GM18499 (cell line): ENCODE measurements at regions not wholly inside any gene's neighbourhood (a gene's known extent, or its start where the extent isn't known, plus 50 kb on each side); places are given as distances from the start of the nearest gene placed in this dataset.

Experiments used
- ATAC-seq: cut with Tn5 transposase; IDR thresholded peaks from one replicate; pipeline ENCODE4 v1.9.1; 2021; ENCODE audit warnings: moderate number of reproducible peaks; ENCODE audit not compliant: insufficient read depth, unreplicated experiment

DNA sequence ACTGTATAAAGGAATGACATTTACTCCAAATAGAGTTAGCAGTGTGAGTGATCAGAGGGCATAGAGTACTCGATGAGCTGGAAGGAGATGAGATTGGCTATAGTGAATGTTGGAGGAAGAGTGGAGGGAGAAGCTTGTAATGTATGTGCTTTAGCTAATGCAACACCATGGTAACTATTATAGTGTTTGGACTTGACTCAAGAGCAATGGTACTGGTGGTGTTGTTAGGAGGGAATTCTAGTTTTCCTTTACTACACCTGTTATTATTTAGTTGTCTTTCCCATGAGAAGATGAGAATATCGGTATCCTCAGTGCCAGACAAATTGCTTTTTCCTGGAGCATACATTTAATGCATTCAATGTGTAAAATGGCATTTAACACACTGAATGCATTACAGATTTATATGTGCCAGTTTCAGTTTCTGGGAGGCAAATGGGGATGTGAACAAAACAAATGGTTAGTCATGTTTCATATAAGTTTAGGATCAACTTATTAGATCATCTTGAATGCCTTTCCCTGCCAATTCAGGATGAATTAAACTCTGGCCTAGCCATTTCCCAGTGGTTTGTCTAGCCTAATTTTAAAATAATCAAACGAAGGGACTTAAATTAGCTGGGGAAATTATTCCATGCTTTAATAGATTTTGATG is 291.1 kb upstream of the ADAMTS5 start:
- ATAC-seq = no peak

DNA sequence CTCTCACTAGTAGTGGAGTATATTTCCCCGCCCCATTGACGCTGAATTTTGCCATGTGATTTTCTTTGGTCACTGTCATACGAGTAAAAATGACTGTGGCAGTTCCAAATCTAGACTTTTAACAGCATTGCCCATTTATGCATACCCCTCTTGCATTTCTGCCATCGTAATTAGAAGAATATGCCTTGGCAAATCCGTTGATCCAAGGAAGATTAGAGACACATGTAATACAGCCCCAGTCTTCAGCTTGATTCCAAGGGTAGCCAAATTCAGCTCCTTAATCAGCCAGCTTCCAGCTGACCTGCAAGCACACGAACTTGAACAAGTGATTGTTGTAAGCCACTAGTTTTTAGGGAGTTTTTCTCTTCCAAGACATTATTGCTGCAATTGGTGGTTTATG is 290.3 kb upstream of the ADAMTS5 start:
- no peak for ATAC-seq

DNA sequence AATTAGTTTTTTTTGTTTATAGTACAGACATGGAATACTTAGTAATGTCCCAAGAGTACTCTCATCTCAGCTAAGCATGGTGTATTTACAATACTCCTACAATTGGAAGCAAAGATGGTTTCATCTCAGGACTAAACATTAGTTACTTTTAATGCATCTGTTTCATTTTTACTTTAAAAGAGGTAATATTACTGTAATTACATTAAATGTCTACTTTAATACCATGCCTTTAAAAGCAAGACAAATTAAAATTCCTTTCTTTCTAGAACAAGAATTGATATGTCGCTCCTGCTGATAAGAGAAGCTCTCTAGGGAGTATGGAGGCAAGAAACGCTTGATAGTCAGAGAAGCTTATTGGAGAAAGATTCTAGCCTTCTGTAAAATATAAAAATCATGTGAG is 284.9 kb upstream of the ADAMTS5 start:
- no peak for ATAC-seq

DNA sequence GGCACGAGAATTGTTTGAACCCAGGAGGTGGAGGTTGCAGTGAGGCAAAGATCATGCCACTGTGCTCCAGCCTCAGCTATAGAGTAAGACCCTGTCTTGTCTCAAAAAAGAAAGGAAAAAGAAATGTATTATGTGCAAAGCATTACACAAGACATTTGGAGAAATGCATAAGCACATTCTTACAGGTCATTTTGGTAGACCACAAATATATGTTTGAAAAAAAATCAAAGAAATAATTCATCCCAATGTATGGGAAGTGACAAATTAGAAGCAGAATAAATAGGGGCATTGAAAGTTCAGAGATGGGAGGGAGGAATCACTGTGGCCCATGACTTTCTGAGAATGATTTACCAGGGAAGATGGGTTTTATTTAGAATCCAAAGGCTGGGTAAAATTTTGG is 283.5 kb upstream of the ADAMTS5 start:
- ATAC-seq = no peak

DNA sequence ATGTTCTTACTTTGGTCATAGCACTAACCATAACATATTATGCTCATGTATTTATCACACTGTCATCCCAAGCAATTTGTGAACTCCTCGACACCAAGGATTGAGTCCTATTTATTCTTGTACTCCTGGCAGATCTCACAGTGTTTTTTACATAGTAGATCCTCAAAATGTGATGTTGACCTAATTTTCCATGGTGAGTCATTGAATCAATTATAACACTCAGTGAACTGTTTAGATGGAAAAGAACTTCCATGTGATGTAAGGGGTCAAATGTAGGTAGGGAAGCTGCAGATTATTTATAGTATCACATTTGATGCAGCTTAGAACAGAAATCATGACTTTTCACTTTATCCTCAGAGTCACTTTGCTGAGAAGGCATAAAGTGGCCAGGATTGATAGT is 281.9 kb upstream of the ADAMTS5 start:
- ATAC-seq = no peak

DNA sequence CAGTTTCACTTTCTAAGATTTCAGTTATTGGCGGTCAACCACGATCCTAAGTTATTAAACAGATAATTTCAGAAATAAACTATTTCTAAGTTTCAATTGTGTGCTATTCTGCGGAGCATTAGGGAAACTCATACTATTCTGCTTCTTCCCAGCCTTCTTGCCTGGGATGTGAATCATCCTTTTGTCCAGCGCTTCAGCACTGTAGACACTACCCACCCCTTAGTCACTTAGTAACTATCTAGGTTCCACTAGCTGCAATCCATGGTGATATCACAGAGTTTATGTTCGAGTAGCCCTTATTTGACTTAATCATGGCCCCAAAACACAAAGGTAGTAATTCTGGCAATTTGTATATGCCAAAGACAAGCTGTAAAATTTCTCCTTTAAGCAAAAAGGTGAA is 279.9 kb upstream of the ADAMTS5 start:
- ATAC-seq = no peak

DNA sequence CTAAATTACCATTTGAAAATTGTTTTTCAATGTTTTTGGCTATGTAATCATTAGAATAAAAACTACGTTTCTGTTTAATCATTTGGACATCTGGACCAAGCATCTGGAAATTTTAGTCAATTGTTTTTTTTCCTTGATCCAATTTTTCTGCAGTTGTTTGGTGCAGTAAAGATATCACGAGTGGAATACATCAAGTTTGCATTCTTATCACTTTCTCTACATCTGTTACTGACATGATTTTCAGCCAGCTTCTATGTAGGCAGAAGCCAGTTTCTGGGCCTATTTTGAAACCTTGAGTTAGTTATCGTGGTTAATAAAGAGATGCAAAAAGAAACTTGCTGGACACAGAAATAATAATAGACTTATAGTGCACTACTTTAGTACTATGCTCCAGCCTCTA is 277.9 kb upstream of the ADAMTS5 start:
- ATAC-seq = no peak

DNA sequence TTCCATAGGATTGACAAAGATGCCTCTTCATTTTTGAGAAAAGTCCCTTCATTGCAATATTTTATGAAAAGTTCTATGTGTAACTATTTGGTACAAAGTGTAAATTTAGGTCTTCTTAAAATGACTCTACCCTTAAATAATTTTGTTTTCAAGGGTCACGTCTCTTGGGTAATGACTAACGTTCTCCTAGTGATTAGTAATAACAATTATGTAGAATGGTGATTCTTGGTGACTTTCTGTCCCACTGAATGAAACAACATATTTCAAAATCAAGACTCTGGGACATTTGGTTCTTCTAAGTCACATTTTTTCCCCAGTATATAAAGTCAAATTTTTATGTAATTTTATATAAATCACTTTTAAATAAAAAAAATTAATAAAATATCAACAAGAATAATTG is 277.5 kb upstream of the ADAMTS5 start:
- no peak for ATAC-seq

DNA sequence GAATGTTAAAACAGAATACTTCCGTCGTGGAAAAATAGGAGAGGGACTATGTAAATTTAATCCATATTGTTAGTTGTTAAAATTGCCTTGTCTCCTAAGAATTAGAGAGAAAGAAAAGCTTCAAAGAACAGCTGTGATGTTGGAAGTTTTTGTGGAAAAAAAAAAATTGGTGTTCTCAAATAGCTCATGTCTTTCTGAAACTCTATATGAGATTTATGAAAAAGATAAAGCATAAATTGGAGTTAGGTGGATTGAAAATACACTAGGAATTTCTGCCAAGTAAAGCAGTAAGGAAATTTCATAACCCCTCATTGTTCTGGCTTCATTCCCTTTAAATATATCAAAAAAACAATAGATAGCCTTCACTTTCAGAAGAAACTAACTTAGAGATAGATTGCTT is 274.0 kb upstream of the ADAMTS5 start:
- ATAC-seq = no peak

DNA sequence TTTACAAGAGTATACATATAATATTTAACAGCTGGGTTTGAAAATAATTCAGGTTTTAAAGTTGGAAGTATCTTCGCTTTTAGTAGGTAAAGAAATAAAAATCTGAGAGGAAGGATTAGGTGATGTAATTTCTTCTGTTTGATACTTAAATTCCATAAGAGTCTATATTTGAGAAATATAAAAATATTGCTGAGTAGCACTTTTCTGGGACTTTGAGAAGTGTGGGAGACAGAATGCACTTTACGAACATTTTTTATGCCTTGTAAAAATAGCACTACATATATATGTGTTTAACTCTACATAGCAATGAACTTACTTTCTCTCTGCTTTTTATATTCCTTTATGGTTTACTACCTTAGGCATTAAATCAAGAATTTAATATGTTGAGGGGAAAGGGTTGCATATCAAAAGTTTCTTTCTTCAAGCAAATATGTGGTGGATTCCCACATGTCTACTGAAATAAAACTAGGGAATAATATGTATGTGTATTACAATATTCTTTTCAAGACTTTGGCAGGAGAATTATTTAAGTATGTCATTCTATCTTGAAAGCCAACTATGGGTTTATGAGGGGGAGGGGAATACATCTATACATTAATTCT is 266.7 kb upstream of the ADAMTS5 start:
- no peak for ATAC-seq

DNA sequence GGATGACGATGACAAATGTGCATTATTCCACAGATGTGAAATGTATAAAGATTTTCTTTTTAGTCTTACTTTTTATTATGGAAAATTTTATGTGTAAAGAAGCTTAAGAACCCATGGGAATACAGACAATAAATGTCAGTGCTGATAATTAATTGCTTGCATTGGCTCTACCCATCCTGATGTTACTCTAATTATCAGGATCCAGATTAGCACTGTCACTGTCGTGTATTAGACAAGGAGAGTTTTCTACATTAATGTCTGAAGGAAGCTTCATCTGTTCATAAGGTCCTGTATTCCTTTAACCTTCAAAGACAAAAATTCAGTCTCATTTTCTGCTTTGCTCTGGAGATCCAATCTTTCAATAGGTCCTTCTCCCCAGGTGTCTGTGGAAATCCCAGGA is 259.1 kb upstream of the ADAMTS5 start:
- ATAC-seq = no peak

DNA sequence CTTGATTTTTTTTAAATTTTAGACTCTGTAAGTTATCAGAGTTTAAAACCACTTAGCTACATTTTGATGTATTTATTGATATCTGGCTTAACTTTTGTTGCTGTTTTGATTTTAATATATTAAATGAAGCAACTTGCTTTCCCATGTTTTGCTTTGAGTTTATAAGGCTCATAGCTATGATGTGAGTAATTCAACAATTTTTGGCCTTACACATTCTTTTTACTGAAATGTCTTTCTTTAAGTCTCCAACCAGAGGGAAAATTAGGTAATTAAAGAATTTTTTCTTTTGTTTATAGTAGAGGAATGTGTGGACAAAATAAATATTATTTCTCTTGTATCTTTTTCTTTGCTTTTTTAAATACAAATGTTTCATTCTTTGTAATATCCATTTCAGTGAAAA is 258.3 kb upstream of the ADAMTS5 start:
- ATAC-seq = no peak

DNA sequence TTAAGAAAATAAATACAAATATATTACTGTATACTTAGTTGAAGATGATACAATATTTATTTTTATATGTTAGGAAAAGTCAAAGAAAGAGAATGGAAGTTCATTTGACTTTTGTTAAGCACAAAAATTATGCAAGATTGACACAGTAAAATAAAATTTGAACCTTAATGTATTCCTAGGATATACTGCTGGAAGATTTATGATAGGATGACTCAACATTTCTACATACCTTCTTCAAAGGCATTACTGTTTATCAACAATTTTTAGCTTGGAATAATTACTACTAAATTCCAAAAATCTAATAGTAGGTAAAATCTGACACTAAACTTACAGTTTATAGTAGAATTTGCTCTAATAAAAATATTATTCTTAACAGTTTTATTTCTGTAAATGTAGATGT is 257.3 kb upstream of the ADAMTS5 start:
- no peak for ATAC-seq

DNA sequence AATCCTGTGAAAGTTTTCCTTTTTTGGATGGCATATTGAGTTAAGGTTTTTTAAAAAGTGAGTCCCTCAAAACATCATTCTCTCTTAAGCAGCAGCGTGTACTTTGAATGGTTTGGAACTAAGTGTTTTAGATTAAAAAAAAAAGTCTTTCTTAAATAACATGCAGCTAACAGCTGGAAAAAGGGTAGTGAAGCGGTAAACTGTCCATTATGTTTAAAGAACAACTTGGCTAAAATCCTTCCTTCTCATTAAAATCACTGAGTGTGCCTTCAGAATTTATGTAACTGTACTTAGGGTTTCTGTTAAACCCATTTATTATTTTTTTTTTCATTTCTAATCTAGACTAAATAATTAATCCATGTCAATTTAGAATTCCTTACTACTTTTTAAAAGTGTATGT is 254.2 kb upstream of the ADAMTS5 start:
- ATAC-seq = no peak

DNA sequence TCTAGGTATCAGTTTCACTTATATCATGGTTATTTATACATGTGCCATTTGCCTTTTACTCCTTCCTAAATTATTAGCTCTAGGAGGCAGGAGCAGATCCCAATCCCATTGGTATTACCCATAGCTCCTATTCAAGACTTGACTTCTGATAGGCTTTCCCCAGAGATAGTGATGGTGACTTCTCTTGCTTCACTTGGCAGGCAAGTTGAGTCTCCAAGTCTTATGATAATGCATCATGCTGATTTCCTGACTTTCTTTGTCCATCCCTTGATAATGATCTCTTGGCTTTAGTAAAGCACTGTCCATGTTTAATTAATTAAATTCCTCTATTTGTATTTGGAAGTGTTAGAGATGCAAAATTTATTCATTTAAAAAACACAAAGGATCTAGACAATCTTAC is 253.5 kb upstream of the ADAMTS5 start:
- ATAC-seq = no peak

DNA sequence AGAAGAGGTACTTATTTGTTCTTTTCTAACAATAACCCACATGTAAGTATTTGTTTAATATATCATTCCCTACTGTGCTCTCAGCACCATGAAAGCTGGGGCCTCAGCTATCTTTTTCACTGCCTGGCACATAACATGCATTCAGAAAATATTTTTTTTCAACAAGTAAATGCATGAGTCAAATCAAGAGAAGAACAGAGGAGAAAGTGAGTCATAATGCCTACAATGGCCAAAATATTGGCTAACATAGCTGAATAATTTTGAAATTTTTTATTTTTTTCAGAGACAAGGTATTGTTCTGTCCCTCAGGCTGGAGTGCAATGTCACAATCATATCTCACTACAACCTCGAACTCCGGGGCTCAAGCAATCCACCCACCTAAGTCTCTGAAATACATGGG is 252.2 kb upstream of the ADAMTS5 start:
- ATAC-seq = no peak

DNA sequence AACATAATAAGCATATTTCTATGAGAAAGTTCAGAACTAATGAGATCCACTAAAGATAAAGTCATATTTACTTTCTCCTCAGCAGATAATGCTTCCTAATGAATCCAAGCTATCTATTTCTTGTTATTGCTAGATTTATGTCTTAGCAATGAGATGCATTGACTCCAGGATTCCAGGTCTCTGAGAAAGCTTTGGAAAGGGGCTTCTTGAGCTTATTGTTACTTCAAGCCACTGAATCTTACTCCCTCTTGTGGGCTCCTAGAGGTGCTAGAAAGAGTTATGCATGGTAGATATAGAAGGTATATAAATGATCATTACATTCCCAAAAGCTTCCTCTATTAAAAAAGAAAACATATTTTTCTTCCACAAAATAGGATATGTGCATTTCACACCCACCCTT is 246.4 kb upstream of the ADAMTS5 start:
- no peak for ATAC-seq

DNA sequence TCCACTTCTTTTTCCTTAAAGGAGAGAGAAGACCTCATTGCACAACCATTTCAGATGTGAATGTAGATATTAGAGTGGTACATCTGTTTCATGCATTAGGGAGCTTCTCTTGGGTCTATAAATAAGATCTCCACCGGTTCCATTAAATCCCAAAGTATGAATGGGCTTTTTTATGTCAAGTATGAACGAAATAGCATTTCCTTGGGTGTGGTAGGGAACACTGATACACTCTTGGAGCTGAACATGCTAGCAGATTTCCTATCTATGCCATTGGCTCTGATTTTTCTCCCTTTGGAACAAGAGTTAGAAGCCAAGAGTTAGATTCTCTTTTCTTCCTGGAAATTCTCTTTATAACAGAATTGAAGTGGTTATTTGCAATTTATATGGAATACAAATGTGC is 245.6 kb upstream of the ADAMTS5 start:
- no peak for ATAC-seq

DNA sequence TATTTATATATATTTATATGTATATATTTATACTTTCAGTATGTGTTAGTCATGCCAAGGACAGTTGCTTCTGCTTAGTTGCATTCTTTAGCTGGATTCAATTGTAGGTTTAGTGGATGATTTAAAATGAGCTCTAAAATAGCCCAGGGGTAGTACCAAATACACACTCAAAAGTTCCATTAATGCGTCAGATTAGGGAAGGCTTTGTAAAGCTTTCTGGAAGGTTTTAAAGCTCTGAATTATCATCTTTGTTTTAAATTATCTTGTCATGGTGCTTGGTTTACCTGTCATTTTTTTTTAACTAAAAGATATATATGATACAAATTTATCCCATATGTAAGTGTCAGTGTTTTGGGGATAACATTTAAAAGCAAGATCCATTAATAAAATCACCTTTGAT is 242.7 kb upstream of the ADAMTS5 start:
- no peak for ATAC-seq

DNA sequence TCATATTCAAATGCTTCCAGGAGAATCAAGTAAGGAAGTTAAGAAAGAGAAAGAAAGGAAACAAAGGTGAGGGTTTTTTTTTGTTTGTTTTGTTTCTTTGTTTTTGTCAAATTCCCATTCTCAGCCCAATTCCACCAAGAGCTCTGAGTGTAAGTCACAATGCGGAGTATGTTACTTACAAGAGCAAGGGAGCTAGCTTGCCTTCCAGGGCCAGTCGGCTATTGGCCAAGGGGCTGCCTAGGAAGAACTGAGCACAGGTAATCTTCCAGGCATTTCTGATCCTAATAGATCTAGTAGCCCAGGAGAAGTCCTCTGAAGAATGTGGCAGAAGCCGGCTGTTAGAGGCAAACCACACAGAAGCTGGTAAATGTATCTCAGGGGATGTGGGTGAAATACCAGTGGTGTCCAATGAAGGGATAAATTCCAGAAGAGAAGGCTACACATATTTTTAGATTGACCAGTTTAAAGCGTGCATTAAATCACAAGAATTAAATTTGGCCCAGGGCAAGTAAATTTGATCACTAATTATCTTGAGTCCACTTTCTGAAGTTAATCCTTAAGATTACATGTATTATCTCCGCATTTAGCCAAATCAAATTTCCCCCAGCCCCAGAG is 239.6 kb upstream of the ADAMTS5 start:
- ATAC-seq = no peak

DNA sequence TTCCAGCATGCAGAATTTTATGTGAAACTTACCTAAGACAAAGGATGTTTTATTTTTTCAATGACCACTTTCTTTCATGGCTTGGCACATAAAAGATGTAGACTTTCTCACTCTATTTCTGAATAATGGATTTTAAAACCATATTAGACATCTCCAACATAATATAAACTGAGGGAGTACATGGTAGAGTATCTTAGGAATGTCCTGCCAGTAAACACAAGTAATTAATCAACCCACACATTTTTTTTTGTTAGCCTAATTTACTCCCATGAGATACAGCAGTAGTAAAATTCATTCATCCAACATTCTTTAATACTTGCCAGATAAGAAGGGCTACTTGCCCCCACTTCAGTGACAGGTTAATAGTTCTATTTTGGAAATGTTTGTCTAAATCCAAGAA is 235.4 kb upstream of the ADAMTS5 start:
- no peak for ATAC-seq

DNA sequence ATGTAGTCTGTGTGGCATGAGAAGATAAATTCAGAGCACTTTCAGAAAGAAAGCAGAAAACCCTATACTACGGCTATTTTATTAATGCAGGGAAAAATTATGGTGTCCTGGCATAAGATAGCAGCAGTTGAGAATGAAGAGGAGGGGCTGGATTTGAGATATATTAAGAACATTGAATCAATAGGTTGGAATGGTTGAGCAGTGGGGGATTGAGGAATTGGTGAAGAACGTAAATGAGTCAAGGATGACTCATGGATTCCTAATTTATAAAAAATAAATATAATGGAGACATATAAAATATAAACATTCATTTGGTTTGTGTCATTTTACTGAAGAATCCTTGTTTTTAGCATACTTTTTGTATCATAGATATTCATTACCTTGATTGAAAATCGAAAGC is 234.3 kb upstream of the ADAMTS5 start:
- no peak for ATAC-seq
